SK-N-SH (cell line): ENCODE measurements at regions not wholly inside any gene's neighbourhood (a gene's known extent, or its start where the extent isn't known, plus 50 kb on each side); places are given as distances from the start of the nearest gene placed in this dataset.

Experiments used
- CTCF ChIA-PET: fragments of 300-600, 350-600 bp; formaldehyde crosslinking; extraction: SDS; loops from one replicate; lab custom pipeline; 2021; lab: Yijun Ruan, JAX
- POLR2A ChIA-PET: fragments of 350-600 bp; sonication (Branson Sonifier 250); formaldehyde crosslinking; extraction: SDS; loops from one replicate; lab custom pipeline; 2020; ENCODE audit warnings: antibody characterized with exemption, inconsistent platforms; lab: Yijun Ruan, JAX
- DNase-seq: peaks from one replicate; pipeline ENCODE4 v3.0.0; 2012
- H2AFZ ChIP-seq: fragments of 200-600 bp; sonication (generic); 2 replicates; pipeline ENCODE4 v1.8.1; 2016; ENCODE audit warnings: antibody characterized with exemption, mild to moderate bottlenecking, low read depth
- H3F3A ChIP-seq: fragments of 200-600 bp; sonication (generic); replicated peaks from 2 replicates; pipeline ENCODE3; 2016; ENCODE audit warnings: antibody characterized with exemption, mild to moderate bottlenecking; ENCODE audit not compliant: insufficient read depth
- H3K27ac ChIP-seq, 2 experiments: fragments of 200-500 bp in 1 of 2; fragments of 200-600 bp in 1 of 2; sonication (Bioruptor generic) in 1 of 2; sonication (generic), shearing (Covaris generic) in 1 of 2; 2 replicates each; pipeline versions ENCODE4 v1.5.1 to v1.6.1; 2014 to 2016; ENCODE audit warnings: low read depth in 2 of 2, inconsistent platforms in 1 of 2, low read length in 1 of 2, mild to moderate bottlenecking in 1 of 2, mixed read lengths in 1 of 2
- H3K27me3 ChIP-seq: fragments of 200-600 bp; sonication (generic), shearing (Covaris generic); 2 replicates; pipeline ENCODE4 v1.6.1; 2016; ENCODE audit warnings: mixed run types; ENCODE audit not compliant: insufficient read depth
- H3K36me3 ChIP-seq, 2 experiments: fragments of 200-500 bp in 1 of 2; fragments of 200-600 bp in 1 of 2; sonication (Bioruptor generic) in 1 of 2; sonication (generic) in 1 of 2; replicated peaks in 1 of 2; 2 replicates each; pipeline versions ENCODE3 to v1.5.1; 2014 to 2016; ENCODE audit warnings: low read length in 1 of 2, mild to moderate bottlenecking in 1 of 2; ENCODE audit not compliant: insufficient read depth in 2 of 2, control insufficient read depth in 1 of 2
- H3K4me1 ChIP-seq, 2 experiments: fragments of 200-500 bp in 1 of 2; fragments of 200-600 bp in 1 of 2; sonication (Bioruptor generic) in 1 of 2; sonication (generic), shearing (Covaris generic) in 1 of 2; 2 replicates each; pipeline versions ENCODE4 v1.5.1 to v1.6.1; 2014 to 2016; ENCODE audit warnings: low read depth in 1 of 2, low read length in 1 of 2, mixed run types in 1 of 2; ENCODE audit not compliant: insufficient read depth in 2 of 2, control insufficient read depth in 1 of 2
- H3K4me2 ChIP-seq: fragments of 200-600 bp; sonication (generic), shearing (Covaris generic); 2 replicates; pipeline ENCODE4 v1.6.1; 2017; ENCODE audit warnings: mixed run types
- H3K4me3 ChIP-seq, 2 experiments: fragments of 200-500 bp in 1 of 2; fragments of 200-600 bp in 1 of 2; sonication (Bioruptor generic) in 1 of 2; sonication (generic), shearing (Covaris generic) in 1 of 2; 2 replicates each; pipeline versions ENCODE4 v1.5.1 to v1.8.1; 2014 to 2016; ENCODE audit warnings: low read depth in 2 of 2, inconsistent platforms in 1 of 2, low read length in 1 of 2, mild to moderate bottlenecking in 1 of 2, mixed read lengths in 1 of 2, moderate library complexity in 1 of 2
- H3K79me2 ChIP-seq: fragments of 200-600 bp; sonication (generic); 2 replicates; pipeline ENCODE4 v1.8.1; 2017; ENCODE audit warnings: mild to moderate bottlenecking; ENCODE audit not compliant: insufficient read depth
- H3K9ac ChIP-seq: fragments of 200-600 bp; sonication (generic); 2 replicates; pipeline ENCODE4 v1.6.1; 2017; ENCODE audit warnings: mixed run types
- H3K9me2 ChIP-seq: fragments of 200-600 bp; sonication (generic); 2 replicates; pipeline ENCODE4 v1.6.1; 2017; ENCODE audit warnings: mixed run types
- H3K9me3 ChIP-seq: fragments of 200-600 bp; sonication (generic); 2 replicates; pipeline ENCODE4 v1.6.1; 2017; ENCODE audit warnings: mixed run types, mild to moderate bottlenecking, moderate library complexity
- H4K20me1 ChIP-seq: fragments of 200-600 bp; sonication (generic); 2 replicates; pipeline ENCODE4 v1.6.1; 2017; ENCODE audit warnings: mild to moderate bottlenecking, mixed run types; ENCODE audit not compliant: insufficient read depth
- CHD2 ChIP-seq: fragments of 150-350 bp; IDR thresholded peaks from 2 replicates; pipeline ENCODE4 v1.6.1; 2018; ENCODE audit warnings: low read length; ENCODE audit not compliant: partially characterized antibody
- ELF1 ChIP-seq: IDR thresholded peaks from 2 replicates; pipeline ENCODE4 v1.4.0; 2012
- EZH2phosphoT487 ChIP-seq: fragments of 200-600 bp; sonication (generic); IDR thresholded peaks from 2 replicates; pipeline ENCODE4 v1.6.1; 2017; ENCODE audit warnings: low read depth, mixed run types, mild to moderate bottlenecking, antibody characterized with exemption, moderate library complexity, borderline replicate concordance
- FOSL2 ChIP-seq: IDR thresholded peaks from 2 replicates; pipeline ENCODE4 v1.4.0; 2012; ENCODE audit warnings: low read depth, mild to moderate bottlenecking, moderate library complexity, borderline replicate concordance
- FOXM1 ChIP-seq: IDR thresholded peaks from 2 replicates; pipeline ENCODE4 v1.4.0; 2012; ENCODE audit warnings: low read depth, mild to moderate bottlenecking
- GABPA ChIP-seq: IDR thresholded peaks from 2 replicates; pipeline ENCODE4 v1.4.0; 2012; ENCODE audit warnings: low read depth, mild to moderate bottlenecking
- MXI1 ChIP-seq: IDR thresholded peaks from 2 replicates; pipeline ENCODE4 v1.6.1; 2012; ENCODE audit warnings: mild to moderate bottlenecking, low read depth, low read length, improper control_type of control experiment
- RFX5 ChIP-seq: IDR thresholded peaks from 2 replicates; pipeline ENCODE4 v1.6.1; 2012; ENCODE audit warnings: mild to moderate bottlenecking, improper control_type of control experiment, low read length
- YY1 ChIP-seq: IDR thresholded peaks from 2 replicates; pipeline ENCODE4 v1.4.0; 2012; ENCODE audit warnings: low read depth, mild to moderate bottlenecking
- WGBS: methylation state at CpG from one replicate; pipeline ENCODE4 v1.1.6; 2017; ENCODE audit warnings: low lambda C conversion rate; 5-methylcytosine and 5-hydroxymethylcytosine counted together
- TF ChIP-seq, protein P1 (sequence below): IDR thresholded peaks from 2 replicates; pipeline ENCODE4 v1.4.0; 2012; ENCODE audit warnings: low read depth, borderline replicate concordance
- TF ChIP-seq, protein P2 (sequence below): fragments of 150-350 bp; IDR thresholded peaks from 2 replicates; pipeline ENCODE4 v1.6.1; 2017; ENCODE audit warnings: antibody characterized with exemption, low read length, low read depth, borderline replicate concordance
- TF ChIP-seq, protein P3 (sequence below): fragments of 150-350 bp; IDR thresholded peaks from 2 replicates; pipeline ENCODE4 v1.6.1; 2016; ENCODE audit warnings: mild to moderate bottlenecking, low read depth, low read length
- TF ChIP-seq, protein P4 (sequence below): IDR thresholded peaks from 2 replicates; pipeline ENCODE4 v1.4.0; 2012; ENCODE audit warnings: low read depth, borderline replicate concordance

DNA sequence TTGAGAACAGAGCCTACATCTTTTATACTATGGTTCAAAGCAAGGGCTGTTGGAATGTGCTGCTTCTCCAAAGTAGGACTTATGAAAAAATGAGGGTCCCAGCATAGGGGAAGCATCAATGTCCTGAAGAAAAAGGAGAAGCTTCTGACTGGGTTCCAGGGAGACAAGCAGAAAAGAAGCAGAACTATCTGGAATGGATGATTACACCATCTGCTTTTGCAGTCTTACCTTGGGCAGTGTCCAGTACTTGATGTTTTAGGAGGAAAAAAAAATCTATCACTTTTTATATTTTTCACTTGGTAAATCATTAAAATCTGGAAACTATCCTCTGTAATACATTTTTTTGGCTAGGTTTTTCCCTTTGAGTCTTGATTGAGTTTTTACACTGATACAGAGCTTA lies 57.9 kb upstream of the DPH6 start:
- POLR2A ChIA-PET: no interaction called here

GRCh38 chr15:35605764-35606449 lies 59.9 kb upstream of the DPH6 start:
- DNase-seq: no peak
- H3K4me2 ChIP-seq: no peak overlapping the region
- H4K20me1 ChIP-seq: no peaks in the 10 kb centered on the region
- H3K9me3 ChIP-seq: no peaks in the 10 kb centered on the region
- CTCF ChIA-PET: no interaction called here
- H3K9me2 ChIP-seq: no peaks in the 10 kb centered on the region
- H3K79me2 ChIP-seq: no peaks in the 10 kb centered on the region
- no peaks in the 10 kb centered on the region for H3K27me3 ChIP-seq
- TF ChIP-seq, protein P1, sequence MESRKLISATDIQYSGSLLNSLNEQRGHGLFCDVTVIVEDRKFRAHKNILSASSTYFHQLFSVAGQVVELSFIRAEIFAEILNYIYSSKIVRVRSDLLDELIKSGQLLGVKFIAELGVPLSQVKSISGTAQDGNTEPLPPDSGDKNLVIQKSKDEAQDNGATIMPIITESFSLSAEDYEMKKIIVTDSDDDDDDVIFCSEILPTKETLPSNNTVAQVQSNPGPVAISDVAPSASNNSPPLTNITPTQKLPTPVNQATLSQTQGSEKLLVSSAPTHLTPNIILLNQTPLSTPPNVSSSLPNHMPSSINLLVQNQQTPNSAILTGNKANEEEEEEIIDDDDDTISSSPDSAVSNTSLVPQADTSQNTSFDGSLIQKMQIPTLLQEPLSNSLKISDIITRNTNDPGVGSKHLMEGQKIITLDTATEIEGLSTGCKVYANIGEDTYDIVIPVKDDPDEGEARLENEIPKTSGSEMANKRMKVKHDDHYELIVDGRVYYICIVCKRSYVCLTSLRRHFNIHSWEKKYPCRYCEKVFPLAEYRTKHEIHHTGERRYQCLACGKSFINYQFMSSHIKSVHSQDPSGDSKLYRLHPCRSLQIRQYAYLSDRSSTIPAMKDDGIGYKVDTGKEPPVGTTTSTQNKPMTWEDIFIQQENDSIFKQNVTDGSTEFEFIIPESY: no peak
- no peak for TF ChIP-seq FOSL2
- no peak for TF ChIP-seq GABPA
- TF ChIP-seq ELF1: no peak
- TF ChIP-seq, protein P2, sequence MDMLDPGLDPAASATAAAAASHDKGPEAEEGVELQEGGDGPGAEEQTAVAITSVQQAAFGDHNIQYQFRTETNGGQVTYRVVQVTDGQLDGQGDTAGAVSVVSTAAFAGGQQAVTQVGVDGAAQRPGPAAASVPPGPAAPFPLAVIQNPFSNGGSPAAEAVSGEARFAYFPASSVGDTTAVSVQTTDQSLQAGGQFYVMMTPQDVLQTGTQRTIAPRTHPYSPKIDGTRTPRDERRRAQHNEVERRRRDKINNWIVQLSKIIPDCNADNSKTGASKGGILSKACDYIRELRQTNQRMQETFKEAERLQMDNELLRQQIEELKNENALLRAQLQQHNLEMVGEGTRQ: no peak
- TF ChIP-seq YY1: no peak
- TF ChIP-seq RFX5: no peak
- TF ChIP-seq, protein P3, sequence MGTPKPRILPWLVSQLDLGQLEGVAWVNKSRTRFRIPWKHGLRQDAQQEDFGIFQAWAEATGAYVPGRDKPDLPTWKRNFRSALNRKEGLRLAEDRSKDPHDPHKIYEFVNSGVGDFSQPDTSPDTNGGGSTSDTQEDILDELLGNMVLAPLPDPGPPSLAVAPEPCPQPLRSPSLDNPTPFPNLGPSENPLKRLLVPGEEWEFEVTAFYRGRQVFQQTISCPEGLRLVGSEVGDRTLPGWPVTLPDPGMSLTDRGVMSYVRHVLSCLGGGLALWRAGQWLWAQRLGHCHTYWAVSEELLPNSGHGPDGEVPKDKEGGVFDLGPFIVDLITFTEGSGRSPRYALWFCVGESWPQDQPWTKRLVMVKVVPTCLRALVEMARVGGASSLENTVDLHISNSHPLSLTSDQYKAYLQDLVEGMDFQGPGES: no peak
- TF ChIP-seq CHD2: no peak
- TF ChIP-seq FOXM1: no peak
- TF ChIP-seq MXI1: no peak
- no peak for TF ChIP-seq EZH2phosphoT487
- H3K4me3 ChIP-seq: no peak overlapping the region
- no peaks in the 10 kb centered on the region; a peak in 1 of 4 replicates for H3K4me1 ChIP-seq
- POLR2A ChIA-PET: no interaction called here
- H3F3A ChIP-seq: no peaks in the 10 kb centered on the region
- H3K9ac ChIP-seq: no peak overlapping the region
- H3K36me3 ChIP-seq: no peaks in the 10 kb centered on the region
- 84% methylated on average over 2 of the region's 2 CpGs for WGBS
- no peak overlapping the region for H2AFZ ChIP-seq
- no peak overlapping the region for H3K27ac ChIP-seq

More for the DNA sequence above, 57.9 kb upstream of the DPH6 start:
- Histone ChIP-seq H3F3A (no peaks in the 10 kb centered on the region), H3K27me3 (no peaks in the 10 kb centered on the region), H3K9ac (no peak overlapping the region), H3K4me1 (no peaks in the 10 kb centered on the region; a peak in 1 of 4 replicates), H4K20me1 (no peaks in the 10 kb centered on the region), H3K4me2 (no peak overlapping the region), H3K79me2 (no peaks in the 10 kb centered on the region), H3K4me3 (no peak overlapping the region), H3K9me2 (no peaks in the 10 kb centered on the region), H3K36me3 (no peaks in the 10 kb centered on the region), H2AFZ (no peak overlapping the region), H3K27ac (no peak overlapping the region), H3K9me3 (no peaks in the 10 kb centered on the region)
- no peak for DNase-seq
- CTCF ChIA-PET: no interaction called here
- TF ChIP-seq, protein P4, sequence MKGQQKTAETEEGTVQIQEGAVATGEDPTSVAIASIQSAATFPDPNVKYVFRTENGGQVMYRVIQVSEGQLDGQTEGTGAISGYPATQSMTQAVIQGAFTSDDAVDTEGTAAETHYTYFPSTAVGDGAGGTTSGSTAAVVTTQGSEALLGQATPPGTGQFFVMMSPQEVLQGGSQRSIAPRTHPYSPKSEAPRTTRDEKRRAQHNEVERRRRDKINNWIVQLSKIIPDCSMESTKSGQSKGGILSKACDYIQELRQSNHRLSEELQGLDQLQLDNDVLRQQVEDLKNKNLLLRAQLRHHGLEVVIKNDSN: no peak
